IMR-90 (cell line): ENCODE measurements at regions not wholly inside any gene's neighbourhood (a gene's known extent, or its start where the extent isn't known, plus 50 kb on each side); places are given as distances from the start of the nearest gene placed in this dataset.

Experiments
- ATAC-seq: fragments of 200-7000 bp; cut with Tn5 transposase; 2 replicates; pipeline ENCODE4 v1.9.1; 2020; ENCODE audit warnings: low read depth, mild to moderate bottlenecking, moderate library complexity
- BruUV-seq: library from RNA; stranded (reverse); fragments of 400-500 nt; replicated peaks from 2 replicates; lab custom pipeline; 2021; lab: Mats Ljungman, UMichigan
- CTCF ChIA-PET: fragments of 300-600 bp; formaldehyde crosslinking; extraction: SDS; loops from one replicate; lab custom pipeline; 2021; ENCODE audit warnings: antibody characterized with exemption; lab: Yijun Ruan, JAX
- POLR2A ChIA-PET: fragments of 300-600 bp; sonication (Branson Sonifier 250); formaldehyde crosslinking; loops from one replicate; lab custom pipeline; 2022; ENCODE audit warnings: antibody characterized with exemption; ENCODE audit not compliant: unreplicated experiment; lab: Charles Lee
- DNase-seq: peaks from one replicate; pipeline ENCODE4 v3.0.0; 2013
- H2AFZ ChIP-seq: replicated peaks from 2 replicates; pipeline ENCODE3; 2013; ENCODE audit warnings: low read length, mild to moderate bottlenecking; ENCODE audit not compliant: poor library complexity
- H2AK5ac ChIP-seq: 2 replicates; pipeline ENCODE4 v1.6.1; 2013; ENCODE audit warnings: low read depth, low read length, inconsistent platforms
- H2AK9ac ChIP-seq: replicated peaks from 2 replicates; pipeline ENCODE3; 2013; ENCODE audit warnings: mild to moderate bottlenecking, low read depth, low read length, moderate library complexity; ENCODE audit not compliant: poor library complexity
- H2BK120ac ChIP-seq: 2 replicates; pipeline ENCODE4 v1.6.1; 2013; ENCODE audit warnings: low read depth, low read length, inconsistent platforms
- H2BK15ac ChIP-seq: 3 replicates; pipeline ENCODE4 v1.6.1; 2013; ENCODE audit warnings: low read depth, low read length, inconsistent platforms
- H2BK20ac ChIP-seq: 2 replicates; pipeline ENCODE4 v1.6.1; 2013; ENCODE audit warnings: low read depth, mild to moderate bottlenecking, inconsistent platforms, low read length, moderate library complexity
- H2BK5ac ChIP-seq: 2 replicates; pipeline ENCODE4 v1.6.1; 2013; ENCODE audit warnings: mild to moderate bottlenecking, low read depth, low read length, inconsistent platforms; ENCODE audit not compliant: poor library complexity, severe bottlenecking
- H3K14ac ChIP-seq: replicated peaks from 2 replicates; pipeline ENCODE4 v1.6.1; 2013; ENCODE audit warnings: low read depth, low read length, inconsistent platforms
- H3K18ac ChIP-seq: 2 replicates; pipeline ENCODE4 v1.6.1; 2013; ENCODE audit warnings: low read depth, low read length, control low read depth
- H3K23ac ChIP-seq: 2 replicates; pipeline ENCODE4 v1.6.1; 2013; ENCODE audit warnings: low read depth, low read length, inconsistent platforms
- H3K27ac ChIP-seq: 2 replicates; pipeline ENCODE4 v1.5.1; 2013; ENCODE audit warnings: mild to moderate bottlenecking, control low read depth, low read length; ENCODE audit not compliant: insufficient read depth
- H3K27me3 ChIP-seq: 2 replicates; pipeline ENCODE4 v1.6.1; 2013; ENCODE audit warnings: low read length; ENCODE audit not compliant: control insufficient read depth, insufficient read depth
- H3K36me3 ChIP-seq: 2 replicates; pipeline ENCODE4 v1.6.1; 2013; ENCODE audit warnings: low read length, mixed read lengths; ENCODE audit not compliant: control insufficient read depth, insufficient read depth
- H3K4ac ChIP-seq: 2 replicates; pipeline ENCODE4 v1.6.1; 2013; ENCODE audit warnings: low read depth, low read length, inconsistent platforms
- H3K4me1 ChIP-seq: 2 replicates; pipeline ENCODE4 v1.6.1; 2013; ENCODE audit warnings: low read length, mixed read lengths; ENCODE audit not compliant: control insufficient read depth, insufficient read depth
- H3K4me2 ChIP-seq: 2 replicates; pipeline ENCODE4 v1.6.1; 2013; ENCODE audit warnings: low read depth, mild to moderate bottlenecking, control low read depth, low read length, moderate library complexity
- H3K4me3 ChIP-seq: 2 replicates; pipeline ENCODE4 v1.5.1; 2013; ENCODE audit warnings: low read depth, mild to moderate bottlenecking, control low read depth, low read length, moderate library complexity; ENCODE audit not compliant: insufficient read depth
- H3K56ac ChIP-seq: 2 replicates; pipeline ENCODE4 v1.6.1; 2013; ENCODE audit warnings: low read length, inconsistent platforms; ENCODE audit not compliant: insufficient read depth; ENCODE audit errors: extremely low read depth
- H3K79me1 ChIP-seq, 2 experiments: 2 replicates each; pipeline ENCODE4 v1.6.1; 2013; ENCODE audit warnings: low read length in 2 of 2, inconsistent platforms in 1 of 2, low read depth in 1 of 2
- H3K9ac ChIP-seq: 2 replicates; pipeline ENCODE4 v1.6.1; 2013; ENCODE audit warnings: low read depth, low read length, control low read depth
- H3K9me1 ChIP-seq: 2 replicates; pipeline ENCODE4 v1.6.1; 2013; ENCODE audit warnings: low read length, inconsistent platforms; ENCODE audit not compliant: insufficient read depth
- H3K9me3 ChIP-seq: 2 replicates; pipeline ENCODE4 v1.6.1; 2013; ENCODE audit warnings: low read length; ENCODE audit not compliant: control insufficient read depth, insufficient read depth
- H4K20me1 ChIP-seq: 2 replicates; pipeline ENCODE4 v1.6.1; 2013; ENCODE audit warnings: low read length, inconsistent platforms; ENCODE audit not compliant: insufficient read depth
- H4K5ac ChIP-seq: 2 replicates; pipeline ENCODE4 v1.6.1; 2013; ENCODE audit warnings: mild to moderate bottlenecking, low read depth, low read length, control low read depth
- H4K8ac ChIP-seq, 2 experiments: 2 replicates each; pipeline ENCODE4 v1.6.1; 2013; ENCODE audit warnings: low read depth in 2 of 2, low read length in 2 of 2, control low read depth in 1 of 2, inconsistent platforms in 1 of 2
- H4K91ac ChIP-seq: 2 replicates; pipeline ENCODE4 v1.6.1; 2013; ENCODE audit warnings: low read depth, low read length, inconsistent platforms; ENCODE audit not compliant: insufficient read depth
- FOS ChIP-seq: fragments of 150-350 bp; IDR thresholded peaks from 2 replicates; pipeline ENCODE4 v1.6.1; 2016; ENCODE audit warnings: low read depth, low read length
- MAFK ChIP-seq: IDR thresholded peaks from 2 replicates; pipeline ENCODE4 v1.6.1; 2012; ENCODE audit warnings: low read depth, low read length, improper control_type of control experiment
- MXI1 ChIP-seq: IDR thresholded peaks from 2 replicates; pipeline ENCODE4 v1.6.1; 2012; ENCODE audit warnings: low read depth, mild to moderate bottlenecking, low read length, moderate library complexity, borderline replicate concordance
- WGBS, 2 experiments: methylation state at CpG; one replicate each; pipeline versions ENCODE4 v1.1.5 to v1.1.7; 2013; ENCODE audit warnings: missing lambda C conversion rate in 2 of 2; ENCODE audit not compliant: insufficient read length in 1 of 2; ENCODE audit errors: extremely low coverage in 2 of 2; 5-methylcytosine and 5-hydroxymethylcytosine counted together
- dilution Hi-C: fragments of 300-500 bp; cut with HindIII; formaldehyde crosslinking; loops from one replicate; pipeline ENCODE4 v1.14.3; 2018; ENCODE audit warnings: low sequenced_read_pairs; ENCODE audit not compliant: unreplicated experiment
- in situ Hi-C: fragments of 300-500 bp; cut with MboI; formaldehyde crosslinking; loops from 3 replicates; pipeline ENCODE4 v1.14.3; 2019; ENCODE audit warnings: low sequenced_read_pairs, inconsistent platforms, mixed read lengths
- intact Hi-C: fragments of 100-400 bp; cut with micrococcal nuclease; formaldehyde crosslinking; loops from 2 replicates; pipeline ENCODE4 v1.10.0; 2022

DNA sequence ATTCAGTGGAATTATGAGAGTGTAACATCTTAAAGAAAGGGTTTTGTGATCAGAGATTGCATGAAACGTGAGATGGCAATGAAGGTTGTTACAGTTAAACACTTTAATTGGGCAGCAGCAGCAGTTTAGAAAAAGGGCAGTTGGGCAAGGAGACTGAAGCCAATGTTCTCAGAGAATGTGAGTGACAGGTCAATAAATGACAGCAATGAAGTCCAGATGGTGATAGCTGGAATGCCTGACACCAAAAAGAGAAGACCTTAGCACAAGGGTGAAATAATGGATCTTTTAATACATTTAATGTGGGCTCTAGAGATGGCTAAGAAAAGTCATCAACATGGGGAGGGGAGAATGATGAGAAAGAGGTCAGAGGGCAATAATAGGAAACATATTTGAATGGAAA is 89.4 kb upstream of the CDH7 start:
- no peak for DNase-seq
- no peak overlapping the region for H4K8ac ChIP-seq
- no peak overlapping the region for H3K56ac ChIP-seq
- no peak overlapping the region for H3K9ac ChIP-seq
- no peak overlapping the region for H3K18ac ChIP-seq
- no peaks in the 10 kb centered on the region for H3K79me1 ChIP-seq
- no peak overlapping the region for H2BK15ac ChIP-seq
- no peak overlapping the region for H2AFZ ChIP-seq
- ATAC-seq, result no peak
- no peak overlapping the region for H4K5ac ChIP-seq
- H2BK5ac ChIP-seq, result no peak overlapping the region
- TF ChIP-seq MXI1 (no peak), FOS (no peak), MAFK (no peak)
- dilution Hi-C loops (no loop called here), in situ Hi-C loops (no loop called here), intact Hi-C loops (no loop called here)
- no peaks in the 10 kb centered on the region for H3K9me1 ChIP-seq
- H3K4ac ChIP-seq, result no peak overlapping the region
- H2AK5ac ChIP-seq, result no peak overlapping the region
- no peak overlapping the region for H3K27ac ChIP-seq
- H4K91ac ChIP-seq, result no peak overlapping the region
- no peak overlapping the region for H3K23ac ChIP-seq
- H2AK9ac ChIP-seq, result no peak overlapping the region
- POLR2A ChIA-PET, result no interaction called here
- WGBS, 2 experiments, result 0% methylated on average over 1 of the region's 1 CpG; no CpG with 5 or more reads in 1 of the 2 experiments
- no peaks in the 10 kb centered on the region for H3K36me3 ChIP-seq
- H3K4me2 ChIP-seq, result no peak overlapping the region
- no peaks in the 10 kb centered on the region for H3K27me3 ChIP-seq
- no peak overlapping the region for H3K4me3 ChIP-seq
- no peak overlapping the region for H2BK120ac ChIP-seq
- CTCF ChIA-PET, result no interaction called here
- no TSS peak for BruUV-seq
- H3K9me3 ChIP-seq, result peaks cover 10% of the 10 kb centered on the region
- H3K14ac ChIP-seq, result no peak overlapping the region
- no peak overlapping the region for H2BK20ac ChIP-seq
- no peaks in the 10 kb centered on the region for H3K4me1 ChIP-seq
- no peaks in the 10 kb centered on the region for H4K20me1 ChIP-seq
